Neural crest cell (in vitro differentiated cells): ENCODE measurements at regions not wholly inside any gene's neighbourhood (a gene's known extent, or its start where the extent isn't known, plus 50 kb on each side); places are given as distances from the start of the nearest gene placed in this dataset.
"Not testable (repeated sequence)": the region's sequence is repeated elsewhere in the genome, so short reads cannot be mapped to it uniquely, and the experiment has no call there.

Source experiments
- DNase-seq: peaks from one replicate; pipeline ENCODE4 v3.0.0; 2021; ENCODE audit warnings: low read depth, mixed read lengths, low spot score
- H3K27ac Mint-ChIP-seq: one replicate; pipeline ENCODE4 v1.8.0; 2021; ENCODE audit warnings: mild to moderate bottlenecking, mixed read lengths; ENCODE audit not compliant: unreplicated experiment
- H3K27me3 Mint-ChIP-seq: 2 replicates; pipeline ENCODE4 v1.8.0; 2021; ENCODE audit warnings: low read depth, mild to moderate bottlenecking, mixed read lengths
- H3K36me3 Mint-ChIP-seq: 2 replicates; pipeline ENCODE4 v1.8.0; 2021; ENCODE audit warnings: low read depth, mild to moderate bottlenecking, mixed read lengths
- H3K4me1 Mint-ChIP-seq: 2 replicates; pipeline ENCODE4 v1.8.0; 2021; ENCODE audit warnings: mixed read lengths
- H3K4me3 Mint-ChIP-seq: one replicate; pipeline ENCODE4 v1.8.0; 2021; ENCODE audit warnings: mild to moderate bottlenecking, mixed read lengths
- H3K9me3 Mint-ChIP-seq: 2 replicates; pipeline ENCODE4 v1.8.0; 2021; ENCODE audit warnings: mixed read lengths
- CTCF ChIP-seq: fragments of 200-600 bp; sonication (generic); conservative IDR thresholded peaks from 2 replicates; pipeline ENCODE4 v1.5.0; 2021; ENCODE audit warnings: antibody characterized with exemption, mild to moderate bottlenecking

- H3K4me1 Mint-ChIP-seq: peaks cover 22% of the 10 kb centered on the region
- H3K27ac Mint-ChIP-seq: no peak overlapping the region
- DNase-seq: no peak
- H3K4me3 Mint-ChIP-seq: no peak overlapping the region
- peaks cover 3% of the 10 kb centered on the region for H3K27me3 Mint-ChIP-seq
- TF ChIP-seq CTCF: no peak
- no peaks in the 10 kb centered on the region for H3K9me3 Mint-ChIP-seq
- H3K36me3 Mint-ChIP-seq: no peaks in the 10 kb centered on the region
Observed at GRCh38 chr15:96629511-96629910, 299.0 kb downstream of the NR2F2 start.

GRCh38 chr15:96638793-96639192 is 308.3 kb downstream of the NR2F2 start:
- Mint-ChIP-seq H3K4me1 (no peaks in the 10 kb centered on the region), H3K27me3 (no peaks in the 10 kb centered on the region), H3K27ac (no peak overlapping the region), H3K9me3 (peaks cover 4% of the 10 kb centered on the region), H3K36me3 (peaks cover 3% of the 10 kb centered on the region), H3K4me3 (no peak overlapping the region)
- no peak for TF ChIP-seq CTCF
- no peak for DNase-seq

- no peaks in the 10 kb centered on the region for H3K4me1 Mint-ChIP-seq
- H3K27me3 Mint-ChIP-seq: peaks cover 2% of the 10 kb centered on the region
- no peak for TF ChIP-seq CTCF
- DNase-seq: no peak
- H3K4me3 Mint-ChIP-seq: no peak overlapping the region
- H3K36me3 Mint-ChIP-seq: peaks cover 3% of the 10 kb centered on the region
- no peak overlapping the region for H3K27ac Mint-ChIP-seq
- H3K9me3 Mint-ChIP-seq: peaks cover 4% of the 10 kb centered on the region
Observed at GRCh38 chr15:96645796-96646195, 315.3 kb downstream of the NR2F2 start.

- Mint-ChIP-seq H3K27me3 (peaks cover 2% of the 10 kb centered on the region), H3K36me3 (no peaks in the 10 kb centered on the region), H3K9me3 (no peaks in the 10 kb centered on the region), H3K4me1 (no peaks in the 10 kb centered on the region), H3K4me3 (no peak overlapping the region), H3K27ac (no peak overlapping the region)
- TF ChIP-seq CTCF: no peak
- no peak for DNase-seq
Observed at GRCh38 chr15:96648866-96649265, 318.4 kb downstream of the NR2F2 start.

- Mint-ChIP-seq H3K4me3 (no peak overlapping the region), H3K36me3 (no peaks in the 10 kb centered on the region), H3K4me1 (no peaks in the 10 kb centered on the region), H3K27me3 (no peaks in the 10 kb centered on the region), H3K9me3 (peaks cover 2% of the 10 kb centered on the region), H3K27ac (no peak overlapping the region)
- no peak for TF ChIP-seq CTCF
- no peak for DNase-seq
Observed at GRCh38 chr15:96657096-96657495, 326.6 kb downstream of the NR2F2 start.

GRCh38 chr15:96666979-96667378 is 336.5 kb downstream of the NR2F2 start:
- not testable (repeated sequence) for H3K27ac Mint-ChIP-seq, DNase-seq, H3K4me1 Mint-ChIP-seq, H3K9me3 Mint-ChIP-seq, H3K4me3 Mint-ChIP-seq, H3K27me3 Mint-ChIP-seq
- peaks cover 10% of the 10 kb centered on the region for H3K36me3 Mint-ChIP-seq
